GM18870 (cell line): ENCODE measurements at regions not wholly inside any gene's neighbourhood (a gene's known extent, or its start where the extent isn't known, plus 50 kb on each side); places are given as distances from the start of the nearest gene placed in this dataset.
"Not testable (repeated sequence)": the region's sequence is repeated elsewhere in the genome, so short reads cannot be mapped to it uniquely, and the experiment has no call there.

Source experiments
- ATAC-seq: cut with Tn5 transposase; IDR thresholded peaks from one replicate; pipeline ENCODE4 v1.9.1; 2021; ENCODE audit warnings: moderate library complexity; ENCODE audit not compliant: unreplicated experiment

- ATAC-seq: no peak
Measured at GRCh38 chr7:17554341-17555015, 256.0 kb downstream of the AHR start.

- no peak for ATAC-seq
Measured at GRCh38 chr7:17556247-17556956, 257.9 kb downstream of the AHR start.

GRCh38 chr7:17557251-17557671 lies 258.8 kb downstream of the AHR start:
- ATAC-seq: no peak

GRCh38 chr7:17558135-17558534 lies 259.7 kb downstream of the AHR start:
- no peak for ATAC-seq

GRCh38 chr7:17558558-17559332 lies 260.3 kb downstream of the AHR start:
- no peak for ATAC-seq

GRCh38 chr7:17559388-17559787 lies 260.9 kb downstream of the AHR start:
- no peak for ATAC-seq

GRCh38 chr7:17560516-17560915 lies 262.1 kb downstream of the AHR start:
- no peak for ATAC-seq

- no peak for ATAC-seq
Measured at GRCh38 chr7:17560966-17561365, 262.5 kb downstream of the AHR start.

GRCh38 chr7:17564678-17565212 lies 266.3 kb downstream of the AHR start:
- no peak for ATAC-seq

GRCh38 chr7:17580141-17580540 lies 281.7 kb downstream of the AHR start:
- ATAC-seq: no peak

- no peak for ATAC-seq
Measured at GRCh38 chr7:17580856-17581255, 282.4 kb downstream of the AHR start.

GRCh38 chr7:17581301-17581700 lies 282.8 kb downstream of the AHR start:
- ATAC-seq: no peak

GRCh38 chr7:17582696-17583095 lies 284.2 kb downstream of the AHR start:
- not testable (repeated sequence) for ATAC-seq

- no peak for ATAC-seq
Measured at GRCh38 chr7:17583786-17584185, 285.3 kb downstream of the AHR start.

- no peak for ATAC-seq
Measured at GRCh38 chr7:17584822-17585221, 286.4 kb downstream of the AHR start.

- no peak for ATAC-seq
Measured at GRCh38 chr7:17586711-17587110, 288.3 kb downstream of the AHR start.

- ATAC-seq: no peak
Measured at GRCh38 chr7:17588730-17589129, 290.3 kb downstream of the AHR start.

GRCh38 chr7:17589671-17590070 lies 291.2 kb downstream of the AHR start:
- no peak for ATAC-seq

- ATAC-seq: no peak
Measured at GRCh38 chr7:17590221-17590620, 291.8 kb downstream of the AHR start.

GRCh38 chr7:17593819-17594419 lies 295.5 kb downstream of the AHR start:
- no peak for ATAC-seq

- ATAC-seq: no peak
Measured at GRCh38 chr7:17595546-17595945, 297.1 kb downstream of the AHR start.
